Breast epithelium (tissue), 3 donors: ENCODE measurements at regions not wholly inside any gene's neighbourhood (a gene's known extent, or its start where the extent isn't known, plus 50 kb on each side); places are given as distances from the start of the nearest gene placed in this dataset.
"Not testable (repeated sequence)": the region's sequence is repeated elsewhere in the genome, so short reads cannot be mapped to it uniquely, and the experiment has no call there.

ENCODE experiments used
- CTCF ChIP-seq, 3 donors: fragments of 450-650 bp; IDR thresholded peaks; one replicate each; pipeline ENCODE4 v1.5.1; 2016 to 2017; ENCODE audit warnings: antibody characterized with exemption in 3 of 3, mild to moderate bottlenecking in 3 of 3, moderate library complexity in 3 of 3
- POLR2A ChIP-seq: fragments of 450-650 bp; IDR thresholded peaks from one replicate; pipeline ENCODE4 v1.6.1; 2016; ENCODE audit warnings: antibody characterized with exemption, mild to moderate bottlenecking, moderate library complexity
- POLR2AphosphoS5 ChIP-seq, 3 donors: sonication (generic); formaldehyde crosslinking; IDR thresholded peaks; one replicate each; pipeline ENCODE4 v1.6.1; 2017; ENCODE audit warnings: antibody characterized with exemption in 3 of 3

DNA sequence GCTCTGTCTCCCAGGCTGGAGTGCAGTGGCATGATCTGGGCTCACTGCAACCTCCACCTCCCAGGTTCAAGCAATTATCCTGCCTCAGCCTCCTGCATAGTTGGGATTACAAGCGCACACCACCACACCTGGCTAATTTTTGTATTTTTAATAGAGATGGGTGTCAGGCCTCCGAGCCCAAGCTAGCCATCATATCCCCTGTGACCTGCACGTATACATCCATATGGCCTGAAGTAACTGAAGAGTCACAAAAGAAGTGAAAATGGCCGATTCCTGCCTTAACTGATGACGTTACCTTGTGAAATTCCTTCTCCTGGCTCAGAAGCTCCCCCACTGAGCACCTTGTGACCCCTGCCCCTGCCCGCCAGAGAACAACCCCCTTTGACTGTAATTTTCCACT lies 109.6 kb upstream of the CLINT1 start:
- not testable (repeated sequence) for TF ChIP-seq POLR2A; CTCF (IDR thresholded peaks at IDR 0.05); POLR2AphosphoS5 (IDR thresholded peaks at IDR 0.05)
